Dermis blood vessel endothelial cell (primary cell): ENCODE measurements at regions not wholly inside any gene's neighbourhood (a gene's known extent, or its start where the extent isn't known, plus 50 kb on each side); places are given as distances from the start of the nearest gene placed in this dataset.

Experiments
- DNase-seq: peaks from one replicate; pipeline ENCODE4 v3.0.0; 2010

- DNase-seq, result no peak
Observed at GRCh38 chr13:111037927-111038326, 77.2 kb upstream of the ARHGEF7 start.

DNA sequence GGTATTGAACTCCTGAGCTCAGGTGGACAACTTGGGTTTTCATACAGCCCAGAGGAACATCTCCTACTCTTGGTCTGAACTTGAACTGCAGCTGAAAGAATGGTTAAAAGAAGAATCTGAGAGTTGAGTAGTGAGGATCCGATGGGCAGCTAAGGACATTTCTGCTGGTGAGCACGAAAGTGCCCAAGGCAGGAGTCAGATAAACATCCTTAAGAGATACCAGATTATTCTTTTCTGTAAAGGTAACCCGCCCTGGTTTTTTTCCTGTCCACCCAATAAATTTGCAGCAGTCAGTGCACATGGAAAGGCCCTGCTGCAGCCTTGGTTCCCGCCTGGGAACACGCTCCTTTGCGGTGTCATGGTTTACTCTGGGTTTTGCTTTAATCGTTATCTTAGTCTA is 78.4 kb upstream of the ARHGEF7 start:
- DNase-seq, result no peak

GRCh38 chr13:111035861-111036260 is 79.2 kb upstream of the ARHGEF7 start:
- DNase-seq, result no peak

DNA sequence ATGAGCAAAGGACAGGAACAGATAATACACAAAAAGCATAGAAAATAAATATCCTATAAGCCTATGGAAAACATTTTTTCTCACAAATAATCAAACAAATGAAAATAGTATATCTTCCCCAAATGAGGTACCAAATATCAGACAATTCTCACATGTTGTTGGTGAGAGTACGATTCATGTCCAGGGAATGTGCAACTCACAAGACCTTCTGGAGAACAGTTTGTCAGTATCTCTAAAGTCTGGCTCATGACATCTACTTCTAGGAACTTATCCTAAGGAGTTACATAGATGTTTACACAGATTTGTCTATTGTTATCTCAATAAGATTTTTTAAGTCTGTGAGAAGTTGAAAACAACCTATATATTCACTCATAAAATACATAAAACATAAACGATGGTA is 80.3 kb upstream of the ARHGEF7 start:
- DNase-seq, result no peak

DNA sequence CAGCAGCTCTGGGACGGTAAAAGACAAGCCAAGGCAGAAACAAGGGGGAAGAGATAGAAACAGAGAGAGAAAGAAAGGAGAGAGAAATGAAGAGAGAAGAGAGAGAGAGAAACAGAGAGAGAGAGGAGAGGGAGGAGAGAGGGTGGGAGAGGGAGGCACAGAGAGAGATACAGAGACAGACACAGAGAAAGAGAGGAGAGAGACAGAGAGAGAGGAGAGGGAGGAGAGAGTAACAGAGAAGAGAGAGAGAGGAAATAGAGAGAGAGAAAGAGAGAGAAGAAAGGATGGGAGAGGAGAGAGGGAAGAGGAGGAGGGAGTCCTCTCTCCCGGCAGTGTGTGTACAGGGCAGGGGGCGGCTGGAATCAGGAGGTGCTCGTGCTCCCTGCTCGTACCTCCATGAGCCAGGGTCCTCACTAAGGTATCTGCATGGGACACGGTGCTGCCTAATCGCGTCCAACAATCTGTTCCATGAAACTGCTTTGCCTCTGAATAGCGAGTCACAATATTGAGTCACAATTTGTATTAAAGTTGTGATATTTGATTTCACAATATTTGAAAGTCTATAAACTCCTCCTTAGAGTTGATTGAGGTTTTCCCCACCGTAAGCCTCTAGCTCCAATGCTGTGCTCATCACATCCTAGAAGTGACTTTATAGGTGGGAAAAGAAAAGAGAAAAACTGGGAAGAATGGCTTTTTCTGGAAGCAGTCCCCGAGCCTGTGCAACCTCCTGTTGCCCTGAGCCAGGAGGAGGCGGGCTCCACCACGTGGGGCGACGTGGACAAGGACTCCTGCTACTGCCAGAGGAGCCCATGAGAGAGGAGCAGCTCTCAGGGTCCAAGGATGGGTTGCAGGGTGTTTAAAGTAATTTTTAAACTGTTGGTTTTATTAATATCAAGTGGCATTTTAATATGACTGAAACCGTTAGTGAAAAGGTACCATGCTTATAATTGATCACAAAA is 81.7 kb upstream of the ARHGEF7 start:
- peak; percentile 33 for DNase-seq

DNA sequence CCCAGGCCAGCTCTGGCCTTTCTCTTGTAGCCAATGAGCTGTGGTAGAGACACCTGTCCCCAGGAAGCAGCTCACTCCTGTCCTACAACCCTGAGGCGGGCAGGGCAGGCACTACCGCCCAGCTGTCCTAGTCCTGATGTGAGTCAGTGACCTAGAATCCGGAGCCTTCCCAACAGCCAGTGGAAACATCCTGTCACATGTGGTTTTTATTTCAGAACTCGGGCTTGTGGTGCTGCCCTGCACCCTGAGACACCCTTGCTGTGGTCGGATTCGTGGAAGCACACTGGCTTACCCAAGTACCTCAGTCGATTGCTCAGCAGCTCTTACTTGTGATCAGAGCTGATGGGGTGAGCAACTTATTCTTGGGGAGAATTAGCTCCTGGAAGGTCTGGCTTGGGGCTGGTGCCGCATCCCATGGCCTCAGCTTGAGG is 83.6 kb upstream of the ARHGEF7 start:
- DNase-seq, result peak; percentile 43

GRCh38 chr13:111029957-111030609 is 85.0 kb upstream of the ARHGEF7 start:
- no peak for DNase-seq

GRCh38 chr13:111027458-111028439 is 87.4 kb upstream of the ARHGEF7 start:
- DNase-seq, result no peak

GRCh38 chr13:111025310-111025709 is 89.8 kb upstream of the ARHGEF7 start:
- DNase-seq, result no peak

DNA sequence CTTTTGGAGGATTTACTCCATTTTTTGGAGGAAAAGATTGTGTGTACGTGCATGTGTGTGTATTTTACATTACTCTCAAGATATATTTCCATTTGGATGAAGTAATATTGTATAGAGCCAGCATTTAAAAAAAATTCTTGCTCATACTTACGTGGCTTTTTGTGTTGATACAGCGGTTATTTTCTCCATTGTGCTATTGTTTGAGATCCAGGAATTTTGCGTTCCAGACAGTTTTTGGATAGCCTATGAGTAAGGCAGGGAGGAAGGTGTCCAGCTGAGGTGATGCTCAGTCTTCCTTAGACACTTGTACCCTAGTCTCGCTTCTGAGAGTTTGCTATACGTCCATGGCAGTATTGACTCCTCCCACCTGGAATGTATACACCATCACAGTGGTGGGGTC is 92.2 kb upstream of the ARHGEF7 start:
- no peak for DNase-seq

GRCh38 chr13:111022241-111022640 is 92.9 kb upstream of the ARHGEF7 start:
- DNase-seq, result no peak

- DNase-seq, result no peak
Observed at GRCh38 chr13:111021270-111021669, 93.8 kb upstream of the ARHGEF7 start.

- no peak for DNase-seq
Observed at GRCh38 chr13:111020546-111020945, 94.6 kb upstream of the ARHGEF7 start.

DNA sequence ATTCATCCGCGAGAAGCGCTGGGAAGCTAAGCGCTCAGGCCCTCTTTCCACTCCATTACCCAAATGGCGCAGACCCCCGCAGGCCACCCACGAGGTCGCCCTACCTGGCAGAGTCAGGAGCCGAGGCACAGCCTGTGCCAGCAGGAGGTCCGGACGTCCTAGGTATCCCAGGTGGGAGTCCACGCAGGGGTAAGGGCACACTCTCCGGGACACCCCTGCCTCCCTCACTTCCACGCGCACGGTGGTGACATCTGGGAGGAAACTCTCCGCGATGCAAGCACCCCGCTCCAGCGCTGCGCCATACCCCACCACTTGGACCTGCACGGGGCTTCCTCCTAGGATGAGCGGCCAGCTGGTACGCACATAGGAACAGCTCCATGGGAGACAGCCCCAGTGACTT is 95.1 kb upstream of the ARHGEF7 start:
- no peak for DNase-seq

DNA sequence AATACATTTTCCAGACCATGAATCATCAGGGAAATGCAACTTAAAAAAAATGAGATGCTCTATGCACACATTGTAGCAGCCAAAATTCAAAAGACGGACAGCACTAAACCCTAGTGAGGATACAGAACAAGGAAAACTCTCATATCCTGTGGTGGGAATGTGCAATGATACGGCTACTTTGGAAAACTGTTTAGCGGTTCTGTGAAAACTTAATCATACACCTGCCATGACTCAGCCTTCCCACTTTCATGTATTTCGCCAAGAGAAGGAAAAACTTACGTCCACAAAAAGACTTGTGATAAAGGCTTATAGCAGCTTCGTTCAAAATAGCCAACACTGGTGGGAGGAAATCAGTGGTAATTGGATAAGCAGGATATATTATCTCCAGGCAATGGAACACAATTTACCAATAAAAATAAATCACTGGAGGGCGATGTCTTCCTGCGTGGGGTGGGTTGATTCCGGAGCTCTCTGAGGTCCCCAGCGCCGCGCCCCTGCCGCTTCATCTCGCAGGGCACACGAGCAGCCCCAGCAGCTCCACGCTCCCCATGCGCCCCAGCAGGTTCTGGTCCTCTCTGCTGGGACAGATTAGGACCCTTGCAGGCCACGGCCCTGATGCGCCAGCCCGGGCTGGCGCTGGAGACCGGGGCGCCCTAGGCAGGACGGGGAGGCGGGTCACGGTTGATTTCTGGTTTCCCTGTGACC is 97.2 kb upstream of the ARHGEF7 start:
- peak; percentile 41 for DNase-seq

DNA sequence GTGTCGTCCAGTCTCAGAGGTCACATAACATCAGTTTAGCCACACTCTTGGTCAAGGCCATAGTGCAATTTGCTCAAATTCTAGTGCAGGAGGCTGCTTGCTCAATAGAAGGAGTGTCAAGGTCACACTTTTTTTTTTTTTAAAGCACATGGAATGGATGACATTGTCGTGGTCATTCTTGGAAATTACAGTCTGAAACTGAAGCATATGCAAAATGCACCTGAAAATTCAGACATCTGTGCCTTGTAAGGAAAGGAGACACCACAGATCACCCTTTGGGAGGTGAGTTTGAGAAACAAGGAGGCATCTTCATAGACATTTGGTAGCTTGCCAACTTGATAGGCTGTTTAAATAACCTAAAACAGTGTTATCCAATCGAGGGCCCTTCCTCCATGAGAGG is 98.3 kb upstream of the ANKRD10 start:
- no peak for DNase-seq

- DNase-seq, result peak; percentile 9
Observed at GRCh38 chr13:111011899-111012298, 97.0 kb upstream of the ANKRD10 start.

DNA sequence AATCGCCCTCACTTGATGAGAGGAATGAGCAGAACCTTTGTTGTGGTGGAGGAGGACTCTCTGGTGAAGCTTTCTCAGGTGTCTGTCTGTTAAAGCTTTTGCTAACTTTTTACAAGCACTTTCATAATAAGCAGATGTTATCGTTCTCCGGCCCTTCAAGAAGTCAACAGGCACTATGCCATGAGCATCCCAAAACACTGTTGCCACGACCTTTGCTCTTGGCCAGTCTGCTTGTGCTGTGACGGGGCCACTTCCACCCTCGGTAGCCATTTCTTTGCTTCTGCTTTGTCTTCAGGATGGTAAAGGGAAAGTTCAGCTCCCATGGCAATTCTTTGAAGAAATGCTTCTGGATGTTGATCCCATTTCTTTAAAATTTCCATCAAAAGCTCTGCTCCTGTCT is 93.5 kb upstream of the ANKRD10 start:
- no peak for DNase-seq

DNA sequence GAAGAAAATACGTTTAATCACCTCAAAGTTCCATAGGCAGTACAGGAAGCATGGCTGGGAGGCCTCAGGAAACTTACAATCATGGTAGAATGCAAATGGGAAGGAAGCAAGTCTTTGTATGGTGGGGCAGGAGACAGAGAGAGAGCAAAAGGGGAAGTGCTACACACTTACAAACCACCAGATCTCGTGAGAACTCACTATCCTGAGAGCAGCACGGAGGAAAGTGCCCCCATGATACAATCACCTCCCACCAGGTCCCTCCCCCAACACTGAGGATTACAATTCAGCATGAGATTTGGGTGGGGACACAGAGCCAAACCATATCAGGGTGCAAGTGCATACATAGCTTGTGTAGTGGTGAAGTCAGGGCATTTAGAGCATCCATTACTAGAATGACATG is 92.3 kb upstream of the ANKRD10 start:
- DNase-seq, result peak; percentile 12

DNA sequence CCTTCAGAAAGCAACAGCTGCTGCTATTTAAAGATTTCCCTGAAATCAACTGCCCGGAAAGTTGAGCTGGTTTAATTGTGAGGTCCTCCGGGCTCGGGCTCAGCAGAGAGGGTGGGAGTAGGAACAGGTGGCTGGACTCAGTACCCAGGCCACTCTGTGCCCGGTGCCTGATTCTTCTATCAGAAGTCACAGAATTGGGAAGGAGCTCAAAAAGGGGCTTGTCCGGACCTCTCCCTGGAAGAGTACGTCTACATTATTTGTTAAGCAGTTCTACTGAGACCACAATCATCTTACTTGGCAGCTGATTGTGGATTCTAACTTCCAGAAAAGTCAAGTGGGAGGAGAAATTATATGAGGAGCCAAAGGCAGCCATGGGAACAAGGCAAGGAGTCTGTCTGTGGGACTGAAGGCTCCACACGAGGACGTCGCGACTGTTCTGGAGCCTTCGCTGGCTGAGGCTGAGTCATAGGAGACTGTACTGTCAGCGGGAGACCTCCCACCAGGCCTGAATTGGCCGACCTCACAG is 91.7 kb upstream of the ANKRD10 start:
- peak; percentile 74 for DNase-seq

DNA sequence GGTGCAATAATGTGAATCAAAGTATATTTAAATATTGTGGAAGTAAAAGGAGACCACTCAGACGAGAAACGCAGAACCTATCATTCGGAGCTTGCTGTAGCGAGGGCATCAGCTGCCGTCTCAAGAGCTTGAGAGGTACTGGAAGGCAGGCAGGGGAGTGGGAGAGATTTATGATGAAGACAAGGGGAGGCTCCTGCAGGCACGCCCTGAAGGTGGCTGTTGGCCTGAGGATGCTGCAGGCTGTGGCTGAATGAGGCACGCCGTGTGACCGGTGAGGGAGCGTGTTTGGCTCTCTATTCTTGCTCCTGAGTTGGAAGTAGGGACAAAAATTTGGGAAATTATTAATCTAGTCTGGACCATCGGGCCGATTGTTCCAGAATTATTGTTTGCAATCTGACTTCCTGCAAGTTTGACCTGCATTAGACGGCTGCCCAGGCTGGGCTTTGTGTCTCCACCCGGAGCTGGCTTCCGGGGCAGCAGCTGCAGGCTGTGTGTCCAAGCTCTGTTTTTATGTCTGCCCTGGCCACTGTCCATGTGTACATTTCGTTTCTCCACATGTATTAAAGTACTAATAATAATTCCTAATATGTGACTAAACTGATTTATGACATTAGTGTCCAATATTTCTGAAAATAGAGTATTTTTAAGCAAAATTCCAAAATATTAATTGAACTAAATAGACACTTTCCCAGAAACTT is 91.1 kb upstream of the ANKRD10 start:
- DNase-seq, result peak; percentile 85
